ENCODE measurements at regions not wholly inside any gene's neighbourhood (a gene's known extent, or its start where the extent isn't known, plus 50 kb on each side); places are given as distances from the start of the nearest gene placed in this dataset.

DNA sequence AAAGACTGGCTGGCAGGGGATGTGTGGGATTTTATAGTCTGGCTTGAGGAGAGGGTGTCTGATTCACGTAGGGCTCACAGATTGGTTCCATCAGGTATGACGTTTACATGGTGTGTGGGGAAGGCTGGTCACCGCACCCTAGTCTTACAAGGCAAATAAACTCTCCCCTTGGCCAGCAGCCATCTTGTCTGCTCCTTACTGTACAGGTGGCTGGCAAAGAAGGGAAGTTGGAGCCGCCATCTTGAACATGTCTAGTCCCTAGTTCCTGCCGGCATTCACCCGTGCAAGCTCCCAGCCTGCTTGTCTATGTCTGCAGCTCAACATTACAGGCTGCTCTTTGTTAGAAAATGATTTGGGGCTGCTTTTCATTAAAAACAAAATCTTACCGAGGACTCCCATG is 97.6 kb downstream of the RAMP3 start:
- TF ChIP-seq, protein P1, sequence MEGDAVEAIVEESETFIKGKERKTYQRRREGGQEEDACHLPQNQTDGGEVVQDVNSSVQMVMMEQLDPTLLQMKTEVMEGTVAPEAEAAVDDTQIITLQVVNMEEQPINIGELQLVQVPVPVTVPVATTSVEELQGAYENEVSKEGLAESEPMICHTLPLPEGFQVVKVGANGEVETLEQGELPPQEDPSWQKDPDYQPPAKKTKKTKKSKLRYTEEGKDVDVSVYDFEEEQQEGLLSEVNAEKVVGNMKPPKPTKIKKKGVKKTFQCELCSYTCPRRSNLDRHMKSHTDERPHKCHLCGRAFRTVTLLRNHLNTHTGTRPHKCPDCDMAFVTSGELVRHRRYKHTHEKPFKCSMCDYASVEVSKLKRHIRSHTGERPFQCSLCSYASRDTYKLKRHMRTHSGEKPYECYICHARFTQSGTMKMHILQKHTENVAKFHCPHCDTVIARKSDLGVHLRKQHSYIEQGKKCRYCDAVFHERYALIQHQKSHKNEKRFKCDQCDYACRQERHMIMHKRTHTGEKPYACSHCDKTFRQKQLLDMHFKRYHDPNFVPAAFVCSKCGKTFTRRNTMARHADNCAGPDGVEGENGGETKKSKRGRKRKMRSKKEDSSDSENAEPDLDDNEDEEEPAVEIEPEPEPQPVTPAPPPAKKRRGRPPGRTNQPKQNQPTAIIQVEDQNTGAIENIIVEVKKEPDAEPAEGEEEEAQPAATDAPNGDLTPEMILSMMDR (IDR thresholded peaks at IDR 0.05; ENCODE audit: poor library complexity, severe bottlenecking): no peak
- no peak for TF ChIP-seq POLR2AphosphoS5 (IDR thresholded peaks at IDR 0.05)
- TF ChIP-seq, protein P2, sequence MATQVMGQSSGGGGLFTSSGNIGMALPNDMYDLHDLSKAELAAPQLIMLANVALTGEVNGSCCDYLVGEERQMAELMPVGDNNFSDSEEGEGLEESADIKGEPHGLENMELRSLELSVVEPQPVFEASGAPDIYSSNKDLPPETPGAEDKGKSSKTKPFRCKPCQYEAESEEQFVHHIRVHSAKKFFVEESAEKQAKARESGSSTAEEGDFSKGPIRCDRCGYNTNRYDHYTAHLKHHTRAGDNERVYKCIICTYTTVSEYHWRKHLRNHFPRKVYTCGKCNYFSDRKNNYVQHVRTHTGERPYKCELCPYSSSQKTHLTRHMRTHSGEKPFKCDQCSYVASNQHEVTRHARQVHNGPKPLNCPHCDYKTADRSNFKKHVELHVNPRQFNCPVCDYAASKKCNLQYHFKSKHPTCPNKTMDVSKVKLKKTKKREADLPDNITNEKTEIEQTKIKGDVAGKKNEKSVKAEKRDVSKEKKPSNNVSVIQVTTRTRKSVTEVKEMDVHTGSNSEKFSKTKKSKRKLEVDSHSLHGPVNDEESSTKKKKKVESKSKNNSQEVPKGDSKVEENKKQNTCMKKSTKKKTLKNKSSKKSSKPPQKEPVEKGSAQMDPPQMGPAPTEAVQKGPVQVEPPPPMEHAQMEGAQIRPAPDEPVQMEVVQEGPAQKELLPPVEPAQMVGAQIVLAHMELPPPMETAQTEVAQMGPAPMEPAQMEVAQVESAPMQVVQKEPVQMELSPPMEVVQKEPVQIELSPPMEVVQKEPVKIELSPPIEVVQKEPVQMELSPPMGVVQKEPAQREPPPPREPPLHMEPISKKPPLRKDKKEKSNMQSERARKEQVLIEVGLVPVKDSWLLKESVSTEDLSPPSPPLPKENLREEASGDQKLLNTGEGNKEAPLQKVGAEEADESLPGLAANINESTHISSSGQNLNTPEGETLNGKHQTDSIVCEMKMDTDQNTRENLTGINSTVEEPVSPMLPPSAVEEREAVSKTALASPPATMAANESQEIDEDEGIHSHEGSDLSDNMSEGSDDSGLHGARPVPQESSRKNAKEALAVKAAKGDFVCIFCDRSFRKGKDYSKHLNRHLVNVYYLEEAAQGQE (IDR thresholded peaks at IDR 0.05; ENCODE audit: borderline replicate concordance): no peak

All from neural cell (in vitro differentiated cells).